HCT116 (cell line): ENCODE measurements at regions not wholly inside any gene's neighbourhood (a gene's known extent, or its start where the extent isn't known, plus 50 kb on each side); places are given as distances from the start of the nearest gene placed in this dataset.

ENCODE experiments used
- ATAC-seq: fragments of 200-7000 bp; cut with Tn5 transposase; 2 replicates; pipeline ENCODE4 v1.9.1; 2020; ENCODE audit warnings: mild to moderate bottlenecking, moderate library complexity
- BruUV-seq: library from RNA; stranded (reverse); fragments of 400-500 nt; replicated peaks from 2 replicates; lab custom pipeline; 2021; lab: Mats Ljungman, UMichigan
- CTCF ChIA-PET: fragments of 300-600 bp; sonication (Branson Sonifier 250); formaldehyde crosslinking; loops from one replicate; lab custom pipeline; 2021; ENCODE audit warnings: antibody characterized with exemption; lab: Charles Lee
- POLR2A ChIA-PET: fragments of 300-600, 350-600 bp; sonication (Branson Sonifier 250); formaldehyde crosslinking; loops from one replicate; lab custom pipeline; 2021; ENCODE audit warnings: antibody characterized with exemption; lab: Charles Lee
- RAD21 ChIA-PET, 2 experiments: fragments of 300-600 bp; sonication (Branson Sonifier 250); formaldehyde crosslinking; loops; one replicate each; lab custom pipeline; 2023; ENCODE audit warnings: low total read pairs in 2 of 2; ENCODE audit not compliant: uncharacterized antibody in 2 of 2, unreplicated experiment in 2 of 2, low non-redundant PET in 1 of 2; lab: Charles Lee
- DNase-seq: peaks from one replicate; pipeline ENCODE4 v3.0.0-alpha.2; 2010; ENCODE audit warnings: low read depth, low spot score
- H2AFZ ChIP-seq: fragments of 200-600 bp; shearing (Covaris generic), sonication (generic); 2 replicates; pipeline ENCODE4 v1.6.1; 2017; ENCODE audit warnings: low read depth, mixed run types, mixed read lengths, antibody characterized with exemption, low read length; ENCODE audit not compliant: poor library complexity, severe bottlenecking
- H3K27ac ChIP-seq: 2 replicates; pipeline ENCODE4 v1.5.1; 2012; ENCODE audit warnings: low read depth, low read length
- H3K27me3 ChIP-seq: fragments of 200-600 bp; sonication (generic); 2 replicates; pipeline ENCODE4 v1.6.1; 2016; ENCODE audit warnings: mixed run types, low read length, mixed read lengths; ENCODE audit not compliant: insufficient read depth
- H3K36me3 ChIP-seq, 2 experiments: fragments of 200-500 bp in 1 of 2; fragments of 200-600 bp in 1 of 2; sonication (Bioruptor generic) in 1 of 2; sonication (generic) in 1 of 2; 2 replicates each; pipeline versions ENCODE4 v1.5.1 to v1.6.1; 2014 to 2016; ENCODE audit warnings: low read length in 2 of 2, inconsistent platforms in 1 of 2, mixed read lengths in 1 of 2, mixed run types in 1 of 2; ENCODE audit not compliant: insufficient read depth in 2 of 2, control insufficient read depth in 1 of 2
- H3K4me1 ChIP-seq, 2 experiments: fragments of 200-600 bp in 1 of 2; sonication (generic) in 1 of 2; 2 replicates each; pipeline versions ENCODE4 v1.5.1 to v1.6.1; 2012 to 2017; ENCODE audit warnings: low read length in 2 of 2, inconsistent platforms in 1 of 2, mild to moderate bottlenecking in 1 of 2, mixed read lengths in 1 of 2, mixed run types in 1 of 2, moderate library complexity in 1 of 2; ENCODE audit not compliant: insufficient read depth in 2 of 2, control insufficient read depth in 1 of 2
- H3K4me2 ChIP-seq: fragments of 200-600 bp; sonication (generic); 2 replicates; pipeline ENCODE4 v1.6.1; 2017; ENCODE audit warnings: mixed run types, low read length, mixed read lengths
- H3K4me3 ChIP-seq, 2 experiments: fragments of 200-600 bp in 1 of 2; sonication (generic) in 1 of 2; replicated peaks in 1 of 2; 2 replicates each; pipeline ENCODE4 v1.5.1; 2011 to 2016; ENCODE audit warnings: low read length in 2 of 2, control low read depth in 1 of 2, low read depth in 1 of 2, mild to moderate bottlenecking in 1 of 2, mixed read lengths in 1 of 2, mixed run types in 1 of 2
- H3K79me2 ChIP-seq: fragments of 200-600 bp; sonication (generic); 2 replicates; pipeline ENCODE4 v1.6.1; 2017; ENCODE audit warnings: mild to moderate bottlenecking, mixed run types, low read length, moderate library complexity, mixed read lengths; ENCODE audit not compliant: insufficient read depth
- H3K9ac ChIP-seq: fragments of 200-600 bp; sonication (generic); 2 replicates; pipeline ENCODE4 v1.6.1; 2016; ENCODE audit warnings: low read length, mixed read lengths
- H3K9me2 ChIP-seq: fragments of 200-600 bp; sonication (generic), shearing (Covaris generic); 2 replicates; pipeline ENCODE4 v1.6.1; 2017; ENCODE audit warnings: mixed run types, mild to moderate bottlenecking, moderate library complexity; ENCODE audit not compliant: insufficient read depth
- H3K9me3 ChIP-seq, 2 experiments: fragments of 200-500 bp in 1 of 2; fragments of 200-600 bp in 1 of 2; sonication (Bioruptor generic) in 1 of 2; sonication (generic) in 1 of 2; 2 replicates each; pipeline ENCODE4 v1.6.1; 2014 to 2017; ENCODE audit warnings: low read length in 2 of 2, mixed read lengths in 2 of 2, inconsistent platforms in 1 of 2, low read depth in 1 of 2, mild to moderate bottlenecking in 1 of 2, mixed run types in 1 of 2, moderate library complexity in 1 of 2; ENCODE audit not compliant: control insufficient read depth in 1 of 2, insufficient read depth in 1 of 2
- H4K20me1 ChIP-seq: fragments of 200-600 bp; sonication (generic), shearing (Covaris generic); 2 replicates; pipeline ENCODE4 v1.6.1; 2017; ENCODE audit warnings: mixed run types, mild to moderate bottlenecking, moderate library complexity; ENCODE audit not compliant: insufficient read depth
- CBX3 ChIP-seq: IDR thresholded peaks from 2 replicates; pipeline ENCODE4 v1.6.1; 2012; ENCODE audit warnings: low read depth
- CEBPB ChIP-seq: IDR thresholded peaks from 2 replicates; pipeline ENCODE4 v1.6.1; 2012; ENCODE audit warnings: low read depth
- ELF1 ChIP-seq: IDR thresholded peaks from 2 replicates; pipeline ENCODE4 v1.6.1; 2012; ENCODE audit warnings: low read depth, borderline replicate concordance
- EZH2 ChIP-seq: fragments of 200-600 bp; sonication (generic); IDR thresholded peaks from 2 replicates; pipeline ENCODE4 v1.6.1; 2017; ENCODE audit warnings: antibody characterized with exemption, mixed run types
- EZH2phosphoT487 ChIP-seq: fragments of 200-600 bp; IDR thresholded peaks from 2 replicates; pipeline ENCODE4 v1.6.1; 2018; ENCODE audit warnings: antibody characterized with exemption, borderline replicate concordance
- FOSL1 ChIP-seq: IDR thresholded peaks from 2 replicates; pipeline ENCODE4 v1.6.1; 2012; ENCODE audit warnings: low read depth
- JUND ChIP-seq: IDR thresholded peaks from 2 replicates; pipeline ENCODE4 v1.6.1; 2012
- POLR2A ChIP-seq: IDR thresholded peaks from 2 replicates; pipeline ENCODE4 v1.7.0; 2011; ENCODE audit warnings: borderline replicate concordance; ENCODE audit not compliant: insufficient read depth, insufficient read length; ENCODE audit errors: extremely low read depth
- POLR2AphosphoS5 ChIP-seq: IDR thresholded peaks from 2 replicates; pipeline ENCODE4 v1.6.1; 2011; ENCODE audit warnings: mild to moderate bottlenecking, low read depth, low read length, moderate library complexity
- RAD21 ChIP-seq: IDR thresholded peaks from 2 replicates; pipeline ENCODE4 v1.6.1; 2012; ENCODE audit warnings: low read depth, mild to moderate bottlenecking
- SIN3A ChIP-seq: IDR thresholded peaks from 2 replicates; pipeline ENCODE4 v1.6.1; 2012; ENCODE audit warnings: low read depth
- SP1 ChIP-seq: IDR thresholded peaks from 2 replicates; pipeline ENCODE4 v1.6.1; 2012; ENCODE audit warnings: low read depth
- SRF ChIP-seq: IDR thresholded peaks from 2 replicates; pipeline ENCODE4 v1.6.1; 2012; ENCODE audit warnings: low read depth
- YY1 ChIP-seq: IDR thresholded peaks from 2 replicates; pipeline ENCODE4 v1.6.1; 2011; ENCODE audit warnings: low read length, low read depth, moderate library complexity, mild to moderate bottlenecking; ENCODE audit not compliant: insufficient replicate concordance; ENCODE audit errors: extremely low read depth
- ZBTB33 ChIP-seq: IDR thresholded peaks from 2 replicates; pipeline ENCODE4 v1.6.1; 2011; ENCODE audit warnings: mild to moderate bottlenecking, low read length, moderate library complexity; ENCODE audit not compliant: insufficient replicate concordance; ENCODE audit errors: extremely low read depth
- ZFX ChIP-seq: fragments of 450-650 bp; IDR thresholded peaks from 2 replicates; pipeline ENCODE4 v1.6.1; 2017
- ZNF274 ChIP-seq: fragments of 200-500 bp; sonication (Bioruptor generic); IDR thresholded peaks from 2 replicates; pipeline ENCODE4 v1.6.1; 2014; ENCODE audit warnings: mild to moderate bottlenecking, low read depth, low read length, inconsistent platforms
- intact Hi-C: fragments of 100-400 bp; cut with micrococcal nuclease; formaldehyde crosslinking; loops from 2 replicates; pipeline ENCODE4 v1.10.0; 2022
- TF ChIP-seq, protein P1 (sequence below): IDR thresholded peaks from 2 replicates; pipeline ENCODE4 v1.6.1; 2012
- TF ChIP-seq, protein P2 (sequence below): IDR thresholded peaks from 2 replicates; pipeline ENCODE4 v1.6.1; 2012

GRCh38 chr9:74357577-74357976 lies 139.6 kb upstream of the RORB start:
- H3K4me1 ChIP-seq = no peaks in the 10 kb centered on the region
- ChIA-PET RAD21 (no interaction called here), CTCF (no interaction called here), POLR2A (no interaction called here)
- ATAC-seq = no peak
- no peak overlapping the region for H2AFZ ChIP-seq
- H3K27me3 ChIP-seq = no peaks in the 10 kb centered on the region
- H3K4me2 ChIP-seq = no peak overlapping the region
- no peak overlapping the region for H3K27ac ChIP-seq
- DNase-seq = no peak
- H3K79me2 ChIP-seq = no peaks in the 10 kb centered on the region
- H3K36me3 ChIP-seq = no peaks in the 10 kb centered on the region
- H3K9ac ChIP-seq = no peak overlapping the region
- no peak overlapping the region for H3K4me3 ChIP-seq
- no TSS peak for BruUV-seq
- no peaks in the 10 kb centered on the region for H4K20me1 ChIP-seq
- H3K9me3 ChIP-seq = peaks cover 0 to 4% of the 10 kb centered on the region in 2 experiments; a peak in 1 of 4 replicates
- TF ChIP-seq JUND (no peak), SRF (no peak), RAD21 (no peak), FOSL1 (no peak), CEBPB (no peak)
- H3K9me2 ChIP-seq = no peaks in the 10 kb centered on the region
- intact Hi-C loops = no loop called here

GRCh38 chr9:74358959-74359358 lies 138.2 kb upstream of the RORB start:
- Histone ChIP-seq H3K4me1 (no peaks in the 10 kb centered on the region), H3K4me3 (no peak overlapping the region), H3K36me3 (no peaks in the 10 kb centered on the region), H4K20me1 (no peaks in the 10 kb centered on the region), H3K9me3 (peaks cover 0 to 4% of the 10 kb centered on the region in 2 experiments; a peak in 1 of 4 replicates), H3K79me2 (no peaks in the 10 kb centered on the region), H2AFZ (no peak overlapping the region), H3K9ac (no peak overlapping the region), H3K9me2 (no peaks in the 10 kb centered on the region), H3K27me3 (no peaks in the 10 kb centered on the region), H3K27ac (no peak overlapping the region), H3K4me2 (no peak overlapping the region)
- no peak for DNase-seq
- POLR2A ChIA-PET = no interaction called here
- BruUV-seq = no TSS peak
- no peak for ATAC-seq
- RAD21 ChIA-PET = no interaction called here
- intact Hi-C loops = no loop called here
- CTCF ChIA-PET = no interaction called here
- no peak for TF ChIP-seq JUND
- no peak for TF ChIP-seq SP1
- TF ChIP-seq ZNF274 = no peak
- TF ChIP-seq EZH2phosphoT487 = no peak
- TF ChIP-seq FOSL1 = no peak
- no peak for TF ChIP-seq CEBPB
- no peak for TF ChIP-seq EZH2
- no peak for TF ChIP-seq SRF
- TF ChIP-seq YY1 = no peak
- TF ChIP-seq, protein P1, sequence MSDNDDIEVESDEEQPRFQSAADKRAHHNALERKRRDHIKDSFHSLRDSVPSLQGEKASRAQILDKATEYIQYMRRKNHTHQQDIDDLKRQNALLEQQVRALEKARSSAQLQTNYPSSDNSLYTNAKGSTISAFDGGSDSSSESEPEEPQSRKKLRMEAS = no peak
- no peak for TF ChIP-seq POLR2A
- no peak for TF ChIP-seq SIN3A
- TF ChIP-seq, protein P2, sequence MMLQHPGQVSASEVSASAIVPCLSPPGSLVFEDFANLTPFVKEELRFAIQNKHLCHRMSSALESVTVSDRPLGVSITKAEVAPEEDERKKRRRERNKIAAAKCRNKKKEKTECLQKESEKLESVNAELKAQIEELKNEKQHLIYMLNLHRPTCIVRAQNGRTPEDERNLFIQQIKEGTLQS = no peak
- no peak for TF ChIP-seq ZFX
- TF ChIP-seq CBX3 = no peak
- no peak for TF ChIP-seq ZBTB33
- TF ChIP-seq POLR2AphosphoS5 = no peak
- TF ChIP-seq ELF1 = no peak
